ENCODE measurements at regions not wholly inside any gene's neighbourhood (a gene's known extent, or its start where the extent isn't known, plus 50 kb on each side); places are given as distances from the start of the nearest gene placed in this dataset.

DNA sequence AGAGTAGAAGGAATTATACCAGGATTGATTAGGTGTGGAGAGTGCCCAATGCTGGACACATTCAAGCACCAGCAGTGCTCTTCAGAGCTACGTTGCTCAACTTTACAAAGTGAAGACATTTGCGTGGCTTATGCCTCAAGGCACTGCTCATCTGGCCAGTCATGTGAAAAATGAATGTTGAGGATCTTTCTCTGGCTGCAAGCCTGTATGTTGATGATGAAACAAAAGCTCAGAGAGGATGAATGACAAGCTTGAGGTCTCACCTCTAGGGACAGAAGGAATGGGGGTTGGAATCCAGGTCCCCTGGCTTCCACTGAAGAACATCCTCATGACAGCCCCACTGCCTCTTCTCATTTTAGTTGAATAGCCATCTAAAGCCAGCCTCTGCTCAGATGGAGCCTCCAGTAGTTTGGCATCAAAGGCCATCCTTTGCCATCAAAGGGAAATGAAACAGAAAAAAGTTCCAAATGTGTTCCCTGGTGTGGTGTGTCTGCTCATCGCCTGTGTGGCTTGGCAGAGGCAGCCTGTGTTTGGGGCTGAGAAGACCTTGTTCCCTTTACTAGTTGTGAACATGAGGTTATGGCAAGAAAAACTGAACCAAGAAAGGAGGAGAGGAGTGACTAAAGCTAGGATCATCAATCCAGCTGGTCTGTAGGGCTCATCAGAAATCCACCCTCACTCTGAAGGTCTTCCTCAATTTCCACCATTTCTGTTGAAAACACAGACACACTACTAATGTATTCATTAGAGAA, 114.0 kb upstream of the KL start:
- TF ChIP-seq GATA3 (IDR thresholded peaks at IDR 0.05; ENCODE audit: low read depth, low read length): no peak
- TF ChIP-seq GATA2 (IDR thresholded peaks at IDR 0.05; ENCODE audit: low read depth, low read length): no peak

All from SH-SY5Y (cell line).